Stomach (tissue), 8 donors: ENCODE measurements at regions not wholly inside any gene's neighbourhood (a gene's known extent, or its start where the extent isn't known, plus 50 kb on each side); places are given as distances from the start of the nearest gene placed in this dataset.

ENCODE experiments used
- DNase-seq, 2 donors: peaks; one replicate each; pipeline versions ENCODE4 v3.0.0 to v3.0.0-alpha.2; 2013 to 2019
- H3K27ac ChIP-seq, 5 donors: fragments of 200-600 bp in 4 of 5; sonication (generic) in 4 of 5; one replicate each; pipeline ENCODE4 v1.5.1; 2013 to 2019; ENCODE audit warnings: mild to moderate bottlenecking in 1 of 5, moderate library complexity in 1 of 5
- H3K27me3 ChIP-seq, 3 donors: fragments of 200-600 bp; sonication (generic); one replicate each; pipeline ENCODE4 v1.5.1; 2017 to 2019; ENCODE audit warnings: mixed run types in 1 of 3
- H3K36me3 ChIP-seq, 4 donors: fragments of 200-600 bp; sonication (generic); 1 replicate in 3 of 4; 2 replicates in 1 of 4; pipeline ENCODE4 v1.5.1; 2016 to 2019
- H3K4me1 ChIP-seq, 4 donors: fragments of 200-600 bp; sonication (generic); one replicate each; pipeline ENCODE4 v1.5.1; 2016 to 2019
- H3K4me3 ChIP-seq, 4 donors: fragments of 200-600 bp; sonication (generic) in 3 of 4; one replicate each; pipeline ENCODE4 v1.5.1; 2016 to 2019; ENCODE audit warnings: mild to moderate bottlenecking in 1 of 4
- H3K9me3 ChIP-seq, 4 donors: fragments of 200-600 bp; sonication (generic); one replicate each; pipeline ENCODE4 v1.5.1; 2016 to 2019
- EP300 ChIP-seq: sonication (generic); formaldehyde crosslinking; IDR thresholded peaks from one replicate; pipeline ENCODE4 v1.6.1; 2017; ENCODE audit warnings: antibody characterized with exemption
- POLR2A ChIP-seq, 4 donors: fragments of 450-650 bp; IDR thresholded peaks; one replicate each; pipeline ENCODE4 v1.6.1; 2016; ENCODE audit warnings: antibody characterized with exemption in 4 of 4, control low read depth in 2 of 4, mild to moderate bottlenecking in 1 of 4, moderate library complexity in 1 of 4
- POLR2AphosphoS5 ChIP-seq, 3 donors: sonication (generic); formaldehyde crosslinking; IDR thresholded peaks; one replicate each; pipeline ENCODE4 v1.6.1; 2016; ENCODE audit warnings: antibody characterized with exemption in 3 of 3
- WGBS, 5 donors: extraction: QIAGEN DNeasy Blood & Tissue Kit in 3 of 5; methylation state at CpG; one replicate each; pipeline versions ENCODE4 v1.1.5 to v1.1.7; 2013 to 2018; 5-methylcytosine and 5-hydroxymethylcytosine counted together
- intact Hi-C: fragments of 100-400 bp; cut with DNase I; formaldehyde crosslinking; loops from one replicate; pipeline ENCODE4 v1.15.1; 2023; ENCODE audit warnings: low total_unique reads
- TF ChIP-seq, protein P1 (sequence below), 7 experiments: fragments of 450-650 bp in 4 of 7; fragments of 200-600 bp in 3 of 7; sonication (generic) in 3 of 7; IDR thresholded peaks; one replicate each; pipeline ENCODE4 v1.5.1; 2016 to 2019; ENCODE audit warnings: antibody characterized with exemption in 7 of 7, control low read depth in 2 of 7, mild to moderate bottlenecking in 1 of 7
- donor health status: healthy with polysubstance abuse.
- donor health status: Bipolar disorder and iron deficiency.
- donor health status: healthy.

DNA sequence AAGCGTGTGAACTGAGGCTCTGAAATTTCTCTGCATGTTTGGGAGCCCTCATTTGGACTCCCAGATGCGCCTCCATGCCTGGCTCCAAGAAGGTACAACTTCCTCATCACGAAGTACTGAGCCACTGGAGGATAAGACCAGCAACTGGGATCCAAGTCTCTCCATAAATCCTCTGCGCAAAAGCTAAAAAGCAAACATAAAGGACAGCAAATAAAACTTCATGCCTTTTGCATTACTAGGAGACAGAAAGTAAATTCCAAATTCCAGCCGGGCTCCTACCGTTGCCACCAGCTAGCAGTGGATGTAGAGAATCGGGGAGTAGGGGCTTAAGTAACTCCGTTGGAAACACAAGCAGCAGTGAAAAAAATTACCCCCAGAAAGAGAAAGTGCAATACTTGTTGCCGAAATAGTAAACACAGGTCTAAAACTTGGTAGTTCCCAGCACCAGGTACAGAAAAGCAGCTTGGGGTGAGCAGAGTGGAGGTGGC lies 477.1 kb upstream of the TENM3 start:
- H3K4me3 ChIP-seq, result no peak overlapping the region
- no peaks in the 10 kb centered on the region for H3K4me1 ChIP-seq
- no peak overlapping the region for H3K27ac ChIP-seq
- DNase-seq, result no peak
- no peaks in the 10 kb centered on the region for H3K27me3 ChIP-seq
- WGBS, 5 donors, result 60 to 68% (median 64%) methylated on average over 9 of the region's 9 CpGs
- H3K9me3 ChIP-seq, result no peaks in the 10 kb centered on the region
- no peak for TF ChIP-seq EP300
- TF ChIP-seq POLR2AphosphoS5 (IDR thresholded peaks at IDR 0.05), result no peak
- H3K36me3 ChIP-seq, result no peaks in the 10 kb centered on the region
- intact Hi-C loops, result no loop called here

DNA sequence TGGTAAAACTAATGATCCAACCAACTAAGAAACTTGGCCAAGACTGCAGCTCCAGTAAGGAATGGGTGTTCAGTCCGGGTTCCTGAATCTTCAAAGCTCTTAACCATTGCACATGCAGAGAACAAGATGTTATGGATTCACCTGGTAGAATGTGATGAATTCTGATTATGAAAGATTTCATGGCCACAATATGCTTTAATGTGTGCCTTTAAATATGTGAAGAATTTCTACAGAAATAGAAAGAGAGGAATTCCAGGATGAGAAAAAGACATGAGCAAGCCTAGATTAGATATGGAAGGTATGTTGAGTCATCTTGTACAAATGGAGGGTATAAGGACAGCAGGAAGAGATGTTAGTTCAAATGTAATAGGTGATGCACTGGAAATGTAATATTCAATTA lies 472.2 kb upstream of the TENM3 start:
- WGBS, 5 donors, result 79 to 89% (median 81%) methylated on average over 1 of the region's 1 CpG
- DNase-seq, result no peak

DNA sequence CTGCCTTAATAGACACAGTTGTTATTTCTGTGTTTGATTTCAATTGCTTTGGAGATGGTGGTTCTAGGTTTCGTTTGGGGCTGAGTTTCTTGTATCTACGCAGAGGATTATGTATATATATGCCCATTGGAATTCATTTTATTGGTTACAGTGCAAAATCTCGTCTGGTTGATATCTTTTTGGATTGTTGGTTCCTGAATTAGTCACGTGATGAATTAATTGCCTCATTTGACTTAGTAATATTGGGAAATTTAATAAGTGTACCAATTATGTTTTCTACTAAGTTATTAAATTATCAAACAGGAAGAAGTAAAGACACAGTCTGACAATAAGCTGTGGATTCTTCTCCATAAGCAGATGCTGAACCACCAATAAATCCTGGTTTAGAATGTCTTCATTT lies 467.9 kb upstream of the TENM3 start:
- intact Hi-C loops, result no loop called here
- Histone ChIP-seq H3K27ac (no peak overlapping the region), H3K36me3 (no peaks in the 10 kb centered on the region), H3K9me3 (no peaks in the 10 kb centered on the region), H3K4me3 (no peak overlapping the region), H3K4me1 (no peaks in the 10 kb centered on the region), H3K27me3 (no peaks in the 10 kb centered on the region)
- TF ChIP-seq, protein P1, sequence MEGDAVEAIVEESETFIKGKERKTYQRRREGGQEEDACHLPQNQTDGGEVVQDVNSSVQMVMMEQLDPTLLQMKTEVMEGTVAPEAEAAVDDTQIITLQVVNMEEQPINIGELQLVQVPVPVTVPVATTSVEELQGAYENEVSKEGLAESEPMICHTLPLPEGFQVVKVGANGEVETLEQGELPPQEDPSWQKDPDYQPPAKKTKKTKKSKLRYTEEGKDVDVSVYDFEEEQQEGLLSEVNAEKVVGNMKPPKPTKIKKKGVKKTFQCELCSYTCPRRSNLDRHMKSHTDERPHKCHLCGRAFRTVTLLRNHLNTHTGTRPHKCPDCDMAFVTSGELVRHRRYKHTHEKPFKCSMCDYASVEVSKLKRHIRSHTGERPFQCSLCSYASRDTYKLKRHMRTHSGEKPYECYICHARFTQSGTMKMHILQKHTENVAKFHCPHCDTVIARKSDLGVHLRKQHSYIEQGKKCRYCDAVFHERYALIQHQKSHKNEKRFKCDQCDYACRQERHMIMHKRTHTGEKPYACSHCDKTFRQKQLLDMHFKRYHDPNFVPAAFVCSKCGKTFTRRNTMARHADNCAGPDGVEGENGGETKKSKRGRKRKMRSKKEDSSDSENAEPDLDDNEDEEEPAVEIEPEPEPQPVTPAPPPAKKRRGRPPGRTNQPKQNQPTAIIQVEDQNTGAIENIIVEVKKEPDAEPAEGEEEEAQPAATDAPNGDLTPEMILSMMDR (IDR thresholded peaks at IDR 0.05), result no peak
- TF ChIP-seq EP300, result no peak
- TF ChIP-seq POLR2A (IDR thresholded peaks at IDR 0.05), result no peak
- TF ChIP-seq POLR2AphosphoS5 (IDR thresholded peaks at IDR 0.05), result no peak
- DNase-seq, result no peak
- WGBS, 5 donors, result 72 to 78% (median 77%) methylated on average over 4 of the region's 4 CpGs

More for the DNA sequence above, 472.2 kb upstream of the TENM3 start:
- intact Hi-C loops, result no loop called here
- Histone ChIP-seq H3K4me1 (no peaks in the 10 kb centered on the region), H3K27ac (no peak overlapping the region), H3K9me3 (no peaks in the 10 kb centered on the region), H3K4me3 (no peak overlapping the region), H3K36me3 (no peaks in the 10 kb centered on the region), H3K27me3 (no peaks in the 10 kb centered on the region)
- TF ChIP-seq, protein P1 (IDR thresholded peaks at IDR 0.05), result no peak
- TF ChIP-seq EP300 (no peak), POLR2AphosphoS5 (IDR thresholded peaks at IDR 0.05) (no peak), POLR2A (IDR thresholded peaks at IDR 0.05) (no peak)

DNA sequence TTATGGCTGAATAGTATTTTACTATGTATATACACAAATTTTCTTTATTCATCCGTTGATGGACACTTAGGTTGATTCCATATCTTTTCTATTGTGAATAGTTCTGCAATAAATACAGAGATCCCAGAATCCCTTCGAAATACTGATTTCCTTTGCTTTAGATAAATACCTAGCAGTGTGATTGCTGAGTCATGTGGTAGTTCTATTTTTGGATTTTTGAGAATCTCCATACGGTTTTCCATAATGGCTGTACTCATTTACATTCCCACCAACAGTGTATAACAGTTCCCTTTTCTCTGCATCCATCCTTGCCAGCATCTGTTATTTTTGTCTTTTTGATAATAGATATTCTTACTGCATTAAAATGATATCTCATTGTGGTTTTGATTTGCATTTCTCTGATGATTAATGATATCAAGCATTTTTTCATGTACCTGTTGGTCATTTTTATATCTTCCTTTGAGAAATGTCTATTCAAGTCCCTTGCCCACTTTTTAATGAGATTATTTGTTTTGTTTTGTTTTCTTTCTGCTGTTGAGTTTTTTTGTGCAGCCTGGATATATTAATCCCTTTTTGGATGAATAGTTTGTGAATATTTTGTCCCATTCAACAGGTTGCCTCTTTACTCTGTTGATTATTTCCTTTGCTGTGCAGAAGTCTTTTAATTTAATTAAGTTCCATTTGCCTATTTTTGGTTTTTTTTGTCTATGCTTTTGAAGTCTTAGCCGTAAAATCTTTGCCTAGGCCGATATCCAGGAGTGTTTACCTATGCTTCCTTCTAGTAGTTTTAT lies 466.7 kb upstream of the TENM3 start:
- TF ChIP-seq EP300 (no peak), POLR2A (IDR thresholded peaks at IDR 0.05) (no peak), POLR2AphosphoS5 (IDR thresholded peaks at IDR 0.05) (no peak)
- TF ChIP-seq, protein P1 (IDR thresholded peaks at IDR 0.05), result no peak
- Histone ChIP-seq H3K27me3 (no peaks in the 10 kb centered on the region), H3K9me3 (peaks cover 0 to 4% (median 0%) of the 10 kb centered on the region in 4 donors), H3K27ac (no peak overlapping the region), H3K36me3 (no peaks in the 10 kb centered on the region), H3K4me3 (no peak overlapping the region), H3K4me1 (no peaks in the 10 kb centered on the region)
- 77 to 84% (median 81%) methylated on average over 5 of the region's 5 CpGs for WGBS, 5 donors
- DNase-seq, result no peak
- intact Hi-C loops, result no loop called here

DNA sequence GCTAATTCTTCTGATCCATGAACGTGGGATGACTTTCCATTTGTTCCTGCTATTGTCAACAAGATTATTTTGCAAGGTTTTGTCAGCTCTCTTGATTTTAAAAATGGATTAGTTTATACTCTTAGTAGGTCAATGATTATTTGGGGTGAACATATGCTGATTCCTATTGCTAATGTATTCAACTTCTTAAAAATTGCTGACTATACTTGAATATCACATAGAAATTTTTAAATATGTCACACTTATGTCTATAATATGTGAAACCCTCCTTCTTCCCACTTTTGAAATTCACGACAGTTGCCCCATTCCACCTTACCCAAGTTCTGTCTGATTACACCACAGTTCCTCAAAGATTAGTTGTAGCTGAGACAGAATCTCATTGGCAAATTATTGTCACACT lies 465.7 kb upstream of the TENM3 start:
- no peaks in the 10 kb centered on the region for H3K4me1 ChIP-seq
- H3K27me3 ChIP-seq, result no peaks in the 10 kb centered on the region
- H3K9me3 ChIP-seq, result peaks cover 0 to 6% (median 2%) of the 10 kb centered on the region in 4 donors
- no peak overlapping the region for H3K27ac ChIP-seq
- intact Hi-C loops, result no loop called here
- WGBS, 5 donors, result 57 to 79% (median 72%) methylated on average over 2 of the region's 2 CpGs
- TF ChIP-seq, protein P1 (IDR thresholded peaks at IDR 0.05), result no peak
- TF ChIP-seq EP300, result no peak
- TF ChIP-seq POLR2AphosphoS5 (IDR thresholded peaks at IDR 0.05), result no peak
- no peak for TF ChIP-seq POLR2A (IDR thresholded peaks at IDR 0.05)
- H3K4me3 ChIP-seq, result no peak overlapping the region
- no peaks in the 10 kb centered on the region for H3K36me3 ChIP-seq
- no peak for DNase-seq
